HG02678 (cell line): ENCODE measurements at regions not wholly inside any gene's neighbourhood (a gene's known extent, or its start where the extent isn't known, plus 50 kb on each side); places are given as distances from the start of the nearest gene placed in this dataset.
"Not testable (repeated sequence)": the region's sequence is repeated elsewhere in the genome, so short reads cannot be mapped to it uniquely, and the experiment has no call there.

ENCODE experiments used
- ATAC-seq: cut with Tn5 transposase; IDR thresholded peaks from one replicate; pipeline ENCODE4 v1.9.1; 2021; ENCODE audit warnings: mild to moderate bottlenecking, moderate library complexity; ENCODE audit not compliant: unreplicated experiment

- no peak for ATAC-seq
Measured at GRCh38 chr11:26839911-26840698, 118.2 kb upstream of the SLC5A12 start.

- no peak for ATAC-seq
Measured at GRCh38 chr11:26841818-26842473, 120.1 kb upstream of the SLC5A12 start.

GRCh38 chr11:26842478-26843282, 120.8 kb upstream of the SLC5A12 start:
- ATAC-seq, result no peak

- no peak for ATAC-seq
Measured at GRCh38 chr11:26843539-26843938, 121.7 kb upstream of the SLC5A12 start.

- no peak for ATAC-seq
Measured at GRCh38 chr11:26844963-26845362, 123.1 kb upstream of the SLC5A12 start.

GRCh38 chr11:26846227-26846626, 124.4 kb upstream of the SLC5A12 start:
- no peak for ATAC-seq

- ATAC-seq, result no peak
Measured at GRCh38 chr11:26847459-26847858, 125.6 kb upstream of the SLC5A12 start.

GRCh38 chr11:26847977-26848376, 126.1 kb upstream of the SLC5A12 start:
- ATAC-seq, result no peak

GRCh38 chr11:26849036-26849435, 127.2 kb upstream of the SLC5A12 start:
- no peak for ATAC-seq

GRCh38 chr11:26851291-26851690, 129.4 kb upstream of the SLC5A12 start:
- no peak for ATAC-seq

GRCh38 chr11:26851696-26852095, 129.8 kb upstream of the SLC5A12 start:
- no peak for ATAC-seq

GRCh38 chr11:26858098-26858497, 135.8 kb upstream of the FIBIN start:
- ATAC-seq, result no peak

- ATAC-seq, result no peak
Measured at GRCh38 chr11:26859416-26859815, 134.5 kb upstream of the FIBIN start.

- ATAC-seq, result no peak
Measured at GRCh38 chr11:26860091-26860780, 133.7 kb upstream of the FIBIN start.

- ATAC-seq, result no peak
Measured at GRCh38 chr11:26860895-26861294, 133.0 kb upstream of the FIBIN start.

- no peak for ATAC-seq
Measured at GRCh38 chr11:26862801-26863200, 131.1 kb upstream of the FIBIN start.

- ATAC-seq, result no peak
Measured at GRCh38 chr11:26865703-26866102, 128.2 kb upstream of the FIBIN start.

- no peak for ATAC-seq
Measured at GRCh38 chr11:26867286-26867685, 126.6 kb upstream of the FIBIN start.

GRCh38 chr11:26878959-26879581, 114.8 kb upstream of the FIBIN start:
- ATAC-seq, result no peak

- ATAC-seq, result not testable (repeated sequence)
Measured at GRCh38 chr11:26882363-26882880, 111.5 kb upstream of the FIBIN start.
